ENCODE measurements at regions not wholly inside any gene's neighbourhood (a gene's known extent, or its start where the extent isn't known, plus 50 kb on each side); places are given as distances from the start of the nearest gene placed in this dataset.

GRCh38 chr16:17972460-17972943, 364.0 kb downstream of the NPIPA8 start (continued):
- TF ChIP-seq USF2 (CRISPR knock-in tag; IDR thresholded peaks at IDR 0.05) = no peak
- no peak for TF ChIP-seq ERG (CRISPR knock-in tag; IDR thresholded peaks at IDR 0.05)
- no peak for TF ChIP-seq CREM (CRISPR knock-in tag; IDR thresholded peaks at IDR 0.05)
- TF ChIP-seq E2F1 (CRISPR knock-in tag; IDR thresholded peaks at IDR 0.05) = no peak
- TF ChIP-seq SOX15 (CRISPR knock-in tag; IDR thresholded peaks at IDR 0.05) = no peak

- Mint-ChIP-seq H3K27me3 (ENCODE audit: low read depth) (no peaks in the 10 kb centered on the region), H3K4me3 (no peak overlapping the region), H3K4me1 (peaks cover 22% of the 10 kb centered on the region), H3K36me3 (peaks cover 5% of the 10 kb centered on the region), H3K27ac (0 out of 2 replicates have a peak overlapping the region, but pooled peaks have one; percentile 8), H3K9me3 (peaks cover 16% of the 10 kb centered on the region)
- ChIA-PET POLR2A (no interaction called here), CTCF (interaction anchor here (0.9 to 1.6 kb wide), 5 partner anchors 10 to 500 kb away, joined by 3 to 4 read pairs (median 3); partner anchors contain the start of gene XYLT1)
- DNase-seq (ENCODE audit: low spot score) (no peak), ATAC-seq (no peak)
- TF ChIP-seq SOX15 (CRISPR knock-in tag; IDR thresholded peaks at IDR 0.05) (no peak), MYBL2 (CRISPR knock-in tag; IDR thresholded peaks at IDR 0.05) (no peak), ZNF416 (CRISPR knock-in tag; IDR thresholded peaks at IDR 0.05) (no peak), ZSCAN18 (CRISPR knock-in tag; IDR thresholded peaks at IDR 0.05) (no peak), JAZF1 (CRISPR knock-in tag; IDR thresholded peaks at IDR 0.05) (no peak), ZNF232 (CRISPR knock-in tag; IDR thresholded peaks at IDR 0.05) (no peak), E2F5 (CRISPR knock-in tag; IDR thresholded peaks at IDR 0.05) (no peak), IRF1 (CRISPR knock-in tag; IDR thresholded peaks at IDR 0.05) (no peak), TCF7 (CRISPR knock-in tag; IDR thresholded peaks at IDR 0.05; ENCODE audit: low read depth) (no peak), FOXK1 (CRISPR knock-in tag; IDR thresholded peaks at IDR 0.05) (no peak), ZMAT4 (CRISPR knock-in tag; IDR thresholded peaks at IDR 0.05) (no peak), NFYB (CRISPR knock-in tag; conservative IDR thresholded peaks at IDR 0.05; ENCODE audit: low read depth) (no peak)
Measured at GRCh38 chr16:17970816-17971331, 365.7 kb downstream of the NPIPA8 start.

GRCh38 chr16:17970157-17970765, 366.3 kb downstream of the NPIPA8 start:
- Mint-ChIP-seq H3K27ac (no peak overlapping the region), H3K27me3 (ENCODE audit: low read depth) (no peaks in the 10 kb centered on the region), H3K36me3 (peaks cover 5% of the 10 kb centered on the region), H3K4me1 (peaks cover 22% of the 10 kb centered on the region), H3K4me3 (no peak overlapping the region), H3K9me3 (peaks cover 16% of the 10 kb centered on the region)
- ATAC-seq (no peak), DNase-seq (ENCODE audit: low spot score) (no peak)
- ChIA-PET POLR2A (no interaction called here), CTCF (interaction anchor here (1.0 to 1.6 kb wide), 4 partner anchors 11 to 101 kb away, joined by 3 to 4 read pairs (median 3); no protein-coding TSS in a partner anchor)
- TF ChIP-seq HMGA2 (CRISPR knock-in tag; IDR thresholded peaks at IDR 0.05) (no peak), FOXK1 (CRISPR knock-in tag; IDR thresholded peaks at IDR 0.05) (no peak), TEAD1 (CRISPR knock-in tag; IDR thresholded peaks at IDR 0.05) (no peak), HMGXB4 (CRISPR knock-in tag; IDR thresholded peaks at IDR 0.05) (no peak), NR2C2 (CRISPR knock-in tag; IDR thresholded peaks at IDR 0.05) (no peak), MAX (CRISPR knock-in tag; IDR thresholded peaks at IDR 0.05) (no peak), ZBTB43 (CRISPR knock-in tag; IDR thresholded peaks at IDR 0.05) (no peak), JUN (CRISPR knock-in tag; IDR thresholded peaks at IDR 0.05) (no peak)

Measured in WTC11 (cell line).